Inferior parietal cortex (tissue), 1 donor: ENCODE measurements at regions not wholly inside any gene's neighbourhood (a gene's known extent, or its start where the extent isn't known, plus 50 kb on each side); places are given as distances from the start of the nearest gene placed in this dataset.
"Not testable (repeated sequence)": the region's sequence is repeated elsewhere in the genome, so short reads cannot be mapped to it uniquely, and the experiment has no call there.

Source experiments
- DNase-seq: peaks from one replicate; pipeline ENCODE4 v3.0.0-alpha.2; 2016; ENCODE audit errors: extremely low spot score

GRCh38 chr18:14190776-14191442 lies 58.7 kb upstream of the ZNF519 start:
- DNase-seq = not testable (repeated sequence)

- no peak for DNase-seq
These were observed 57.6 kb upstream of the ZNF519 start for GRCh38 chr18:14189858-14190257.

GRCh38 chr18:14188751-14189406 lies 56.6 kb upstream of the ZNF519 start:
- not testable (repeated sequence) for DNase-seq
